Adrenal gland (tissue), 9 donors: ENCODE measurements at regions not wholly inside any gene's neighbourhood (a gene's known extent, or its start where the extent isn't known, plus 50 kb on each side); places are given as distances from the start of the nearest gene placed in this dataset.

Source experiments
- DNase-seq, 7 donors: peaks; one replicate each; pipeline ENCODE4 v3.0.0-alpha.2; 2019 to 2020
- H3K27ac ChIP-seq, 5 donors: fragments of 200-600 bp; sonication (generic) in 4 of 5; 1 replicate in 3 of 5; 2 replicates in 2 of 5; pipeline versions ENCODE4 v1.5.1 to v1.8.0; 2016 to 2020; ENCODE audit warnings: mild to moderate bottlenecking in 1 of 5
- H3K27me3 ChIP-seq: fragments of 200-600 bp; 2 replicates; pipeline ENCODE4 v1.8.0; 2021
- H3K36me3 ChIP-seq, 2 donors: fragments of 200-600 bp; replicated peaks in 1 of 2; 1 replicate in 1 of 2; 2 replicates in 1 of 2; pipeline versions ENCODE4 v1.5.1 to v1.8.0; 2018 to 2022
- H3K4me1 ChIP-seq, 2 donors: fragments of 200-600 bp; replicated peaks in 1 of 2; 1 replicate in 1 of 2; 2 replicates in 1 of 2; pipeline versions ENCODE4 v1.5.1 to v1.8.0; 2018 to 2021
- H3K4me3 ChIP-seq, 4 donors: fragments of 200-600 bp; sonication (generic) in 3 of 4; one replicate each; pipeline ENCODE4 v1.5.1; 2016 to 2018
- H3K9me3 ChIP-seq, 3 donors: fragments of 200-600 bp; sonication (generic) in 1 of 3; replicated peaks in 1 of 3; 1 replicate in 2 of 3; 2 replicates in 1 of 3; pipeline versions ENCODE4 v1.5.1 to v1.8.0; 2016 to 2021
- CTCF ChIP-seq, 6 experiments: fragments of 450-650 bp in 4 of 6; fragments of 200-600 bp in 2 of 6; sonication (generic) in 1 of 6; IDR thresholded peaks; 1 replicate in 5 of 6; 2 replicates in 1 of 6; pipeline versions ENCODE4 v1.5.1 to v1.8.0; 2016 to 2021; ENCODE audit warnings: antibody characterized with exemption in 6 of 6, mild to moderate bottlenecking in 2 of 6, moderate library complexity in 1 of 6
- POLR2A ChIP-seq, 2 donors: fragments of 450-650 bp; IDR thresholded peaks; one replicate each; pipeline ENCODE4 v1.6.1; 2017; ENCODE audit warnings: antibody characterized with exemption in 2 of 2, mild to moderate bottlenecking in 2 of 2, moderate library complexity in 1 of 2
- WGBS, 4 donors: extraction: QIAGEN DNeasy Blood & Tissue Kit in 2 of 4; methylation state at CpG; one replicate each; pipeline versions ENCODE4 v1.1.5 to v1.1.7; 2013 to 2017; 5-methylcytosine and 5-hydroxymethylcytosine counted together
- intact Hi-C, 2 donors: fragments of 100-400 bp; cut with DNase I; formaldehyde crosslinking; loops; one replicate each; pipeline versions ENCODE4 v1.14.1 to v1.15.0; 2022 to 2023
- donor health status: healthy with polysubstance abuse.
- donor health status: Bipolar disorder and iron deficiency.
- donor health status: DM: yes; HTN: yes; CAD: no.
- donor health status: DM: no; HTN: no; CAD: no.
- donor health status: DM: no; HTN: no; CAD: no.

GRCh38 chr9:13990331-13990730, 323.6 kb downstream of the NFIB start:
- Histone ChIP-seq H3K4me3 (no peak overlapping the region), H3K36me3 (no peaks in the 10 kb centered on the region), H3K4me1 (no peaks in the 10 kb centered on the region), H3K9me3 (no peaks in the 10 kb centered on the region), H3K27me3 (no peaks in the 10 kb centered on the region), H3K27ac (no peak overlapping the region)
- intact Hi-C loops: no loop called here
- TF ChIP-seq CTCF (IDR thresholded peaks at IDR 0.05) (no peak), POLR2A (IDR thresholded peaks at IDR 0.05) (no peak)
- no peak for DNase-seq

GRCh38 chr9:13988944-13989343, 325.0 kb downstream of the NFIB start:
- Histone ChIP-seq H3K4me3 (no peak overlapping the region), H3K4me1 (no peaks in the 10 kb centered on the region), H3K27me3 (no peaks in the 10 kb centered on the region), H3K36me3 (no peaks in the 10 kb centered on the region), H3K27ac (no peak overlapping the region), H3K9me3 (no peaks in the 10 kb centered on the region)
- intact Hi-C loops: no loop called here
- WGBS, 4 donors: 4 to 97% (median 93%) methylated on average over 1 of the region's 1 CpG
- TF ChIP-seq POLR2A (IDR thresholded peaks at IDR 0.05): no peak
- TF ChIP-seq CTCF (IDR thresholded peaks at IDR 0.05): no peak
- no peak for DNase-seq

- WGBS, 4 donors: 82 to 89% (median 85%) methylated on average over 4 of the region's 4 CpGs
- Histone ChIP-seq H3K36me3 (no peaks in the 10 kb centered on the region), H3K9me3 (no peaks in the 10 kb centered on the region), H3K4me3 (no peak overlapping the region), H3K4me1 (no peaks in the 10 kb centered on the region), H3K27ac (no peak overlapping the region), H3K27me3 (no peaks in the 10 kb centered on the region)
- DNase-seq: no peak
- TF ChIP-seq POLR2A (IDR thresholded peaks at IDR 0.05): no peak
- no peak for TF ChIP-seq CTCF (IDR thresholded peaks at IDR 0.05)
- intact Hi-C loops: no loop called here
Measured at GRCh38 chr9:13983607-13984006, 330.3 kb downstream of the NFIB start.

GRCh38 chr9:13979941-13980318, 334.0 kb downstream of the NFIB start:
- no peak for TF ChIP-seq POLR2A (IDR thresholded peaks at IDR 0.05)
- WGBS, 4 donors: 30 to 65% (median 44%) methylated on average over 2 of the region's 2 CpGs

GRCh38 chr9:13975611-13976290, 338.2 kb downstream of the NFIB start:
- H3K9me3 ChIP-seq: no peaks in the 10 kb centered on the region
- TF ChIP-seq POLR2A (IDR thresholded peaks at IDR 0.05): no peak
- TF ChIP-seq CTCF (IDR thresholded peaks at IDR 0.05): no peak
- DNase-seq: no peak
- H3K4me1 ChIP-seq: no peaks in the 10 kb centered on the region
- 55 to 68% (median 64%) methylated on average over 1 of the region's 1 CpG for WGBS, 4 donors
- H3K27ac ChIP-seq: no peak overlapping the region
- no peak overlapping the region for H3K4me3 ChIP-seq
- no peaks in the 10 kb centered on the region for H3K27me3 ChIP-seq
- intact Hi-C loops: no loop called here
- no peaks in the 10 kb centered on the region for H3K36me3 ChIP-seq

More at GRCh38 chr9:13979941-13980318, 334.0 kb downstream of the NFIB start:
- Histone ChIP-seq H3K27ac (no peak overlapping the region), H3K36me3 (no peaks in the 10 kb centered on the region), H3K27me3 (no peaks in the 10 kb centered on the region), H3K4me1 (no peaks in the 10 kb centered on the region), H3K9me3 (no peaks in the 10 kb centered on the region), H3K4me3 (no peak overlapping the region)
- intact Hi-C loops: no loop called here
- DNase-seq: no peak
